Left lung (tissue), 4 donors: ENCODE measurements at regions not wholly inside any gene's neighbourhood (a gene's known extent, or its start where the extent isn't known, plus 50 kb on each side); places are given as distances from the start of the nearest gene placed in this dataset.

ENCODE experiments used
- ATAC-seq: fragments of 200-7000 bp; cut with Tn5 transposase; one replicate; pipeline ENCODE4 v1.9.1; 2020; ENCODE audit warnings: moderate library complexity
- DNase-seq, 4 donors: peaks; one replicate each; pipeline ENCODE4 v3.0.0-alpha.2; 2013 to 2020
- H3K27ac ChIP-seq, 2 donors: fragments of 200-600 bp; sonication (generic) in 1 of 2; one replicate each; pipeline versions ENCODE4 v1.5.0 to v1.8.0; 2020 to 2021
- H3K27me3 ChIP-seq, 2 donors: fragments of 200-600 bp; sonication (generic) in 1 of 2; one replicate each; pipeline versions ENCODE4 v1.5.0 to v1.8.0; 2020 to 2021
- H3K36me3 ChIP-seq, 2 donors: fragments of 200-600 bp; sonication (generic) in 1 of 2; one replicate each; pipeline versions ENCODE4 v1.5.0 to v1.8.0; 2020 to 2021
- H3K4me1 ChIP-seq, 2 donors: fragments of 200-600 bp; one replicate each; pipeline ENCODE4 v1.8.0; 2021
- H3K4me3 ChIP-seq, 2 donors: fragments of 200-600 bp; sonication (generic) in 1 of 2; one replicate each; pipeline versions ENCODE4 v1.5.0 to v1.8.0; 2020 to 2021; ENCODE audit warnings: mild to moderate bottlenecking in 1 of 2
- H3K9me3 ChIP-seq, 2 donors: fragments of 200-600 bp; sonication (generic) in 1 of 2; one replicate each; pipeline versions ENCODE4 v1.5.0 to v1.8.0; 2020 to 2021
- CTCF ChIP-seq, 2 donors: fragments of 200-600 bp; sonication (generic) in 1 of 2; IDR thresholded peaks; one replicate each; pipeline versions ENCODE4 v1.5.0 to v1.8.0; 2021; ENCODE audit warnings: antibody characterized with exemption in 2 of 2
- intact Hi-C, 2 donors: fragments of 100-400 bp; cut with DNase I; formaldehyde crosslinking; loops; one replicate each; pipeline versions ENCODE4 v1.11.2 to v1.14.2; 2022
- donor health status: DM: no; HTN: yes; CAD: no.
- donor health status: DM: no; HTN: no; CAD: no.

DNA sequence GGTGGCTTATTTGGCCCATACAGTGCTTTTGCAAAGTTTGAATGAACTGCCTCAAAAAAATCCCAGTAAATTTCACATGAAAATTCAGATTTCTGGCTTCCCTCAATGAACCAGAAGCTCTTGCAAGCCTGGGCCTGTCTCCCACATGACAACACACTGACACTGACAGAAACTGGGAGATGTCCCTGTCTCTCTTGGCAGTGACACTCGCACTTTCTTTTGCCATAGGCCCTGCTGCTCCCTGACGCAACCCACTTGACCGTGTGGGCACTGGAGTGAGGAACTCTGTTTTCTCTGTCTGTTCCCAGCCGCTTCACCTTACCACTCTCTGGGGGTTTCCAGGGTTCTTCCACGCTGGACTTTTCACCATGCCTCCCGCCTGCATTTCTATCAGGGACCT, 524.5 kb downstream of the SHQ1 start:
- H3K9me3 ChIP-seq: no peaks in the 10 kb centered on the region
- no peak overlapping the region for H3K27ac ChIP-seq
- intact Hi-C loops: no loop called here
- DNase-seq (no peak), ATAC-seq (no peak)
- H3K4me1 ChIP-seq: no peaks in the 10 kb centered on the region
- H3K4me3 ChIP-seq: no peak overlapping the region
- H3K36me3 ChIP-seq: no peaks in the 10 kb centered on the region
- no peaks in the 10 kb centered on the region for H3K27me3 ChIP-seq
- no peak for TF ChIP-seq CTCF (IDR thresholded peaks at IDR 0.05)

GRCh38 chr3:72322264-72322976, 525.8 kb downstream of the SHQ1 start:
- H3K9me3 ChIP-seq: no peaks in the 10 kb centered on the region
- H3K27ac ChIP-seq: no peak overlapping the region
- no peaks in the 10 kb centered on the region for H3K27me3 ChIP-seq
- ATAC-seq (no peak), DNase-seq (no peak)
- no peaks in the 10 kb centered on the region for H3K4me1 ChIP-seq
- no peak for TF ChIP-seq CTCF (IDR thresholded peaks at IDR 0.05)
- H3K36me3 ChIP-seq: no peaks in the 10 kb centered on the region
- no peak overlapping the region for H3K4me3 ChIP-seq
- intact Hi-C loops: no loop called here

DNA sequence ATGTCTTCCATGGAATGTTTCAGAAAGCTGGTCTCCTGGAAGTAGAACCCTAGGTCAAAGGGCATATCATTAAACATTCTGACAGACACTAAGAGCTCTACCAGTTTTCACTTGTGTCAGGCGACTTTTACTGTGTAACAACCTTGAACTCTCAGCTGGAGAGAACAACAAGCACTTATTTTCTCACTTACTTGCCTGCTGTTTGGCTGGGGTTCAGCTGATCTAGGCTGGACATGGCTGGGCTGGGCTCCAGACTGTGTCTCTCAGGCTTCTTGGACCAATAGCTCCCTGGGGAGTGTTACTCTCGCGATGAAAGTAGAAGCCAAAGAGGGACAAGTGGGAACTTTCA, 527.3 kb downstream of the SHQ1 start:
- Histone ChIP-seq H3K9me3 (no peaks in the 10 kb centered on the region), H3K27ac (no peak overlapping the region), H3K36me3 (no peaks in the 10 kb centered on the region), H3K27me3 (no peaks in the 10 kb centered on the region), H3K4me3 (no peak overlapping the region), H3K4me1 (no peaks in the 10 kb centered on the region)
- ATAC-seq (no peak), DNase-seq (peak in 1 of 4 donors; percentile 67)
- TF ChIP-seq CTCF (IDR thresholded peaks at IDR 0.05): no peak
- intact Hi-C loops: no loop called here

DNA sequence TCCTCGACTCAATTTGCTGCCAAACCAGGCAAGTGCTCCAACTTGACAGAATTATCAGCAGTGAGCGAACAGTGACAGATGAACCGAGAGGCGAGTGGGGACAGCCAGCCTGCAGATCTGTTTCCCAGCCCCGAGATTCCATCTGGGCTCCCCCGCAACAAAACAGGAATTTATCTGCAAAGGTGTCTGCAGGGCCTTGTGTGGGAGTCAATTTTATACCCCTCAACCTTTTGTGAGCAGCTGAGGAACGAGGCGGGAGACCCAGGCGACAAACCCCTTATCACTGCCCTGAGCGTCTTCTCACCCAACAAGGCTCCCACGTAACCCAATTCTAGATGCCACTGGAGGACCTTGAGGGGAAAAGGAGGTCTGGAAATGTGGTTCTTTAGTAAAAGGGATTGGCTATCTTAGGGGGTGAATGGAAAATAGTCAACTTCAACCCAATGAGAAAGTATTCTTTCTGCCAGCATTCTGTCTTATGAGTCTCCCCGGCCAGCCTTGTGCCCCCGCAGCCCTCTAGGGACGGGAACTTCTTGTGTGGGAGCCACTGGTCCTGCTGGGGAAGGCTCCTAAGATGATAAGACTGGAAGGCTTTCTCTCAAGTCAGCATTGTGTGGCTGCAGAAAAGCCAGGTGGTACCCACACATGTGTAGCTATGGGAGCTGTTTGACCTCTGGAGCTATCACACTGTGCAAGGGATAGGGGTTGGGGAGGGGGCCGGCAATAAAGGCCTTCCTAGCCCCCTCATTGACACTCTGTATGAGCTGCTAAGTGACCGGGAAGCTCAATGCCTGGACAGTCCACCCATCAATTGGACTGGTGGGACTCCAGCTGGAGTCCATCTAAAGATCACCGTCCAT, 527.9 kb downstream of the SHQ1 start:
- ATAC-seq (no peak), DNase-seq (no peak)
- Histone ChIP-seq H3K9me3 (no peaks in the 10 kb centered on the region), H3K4me3 (no peak overlapping the region), H3K36me3 (no peaks in the 10 kb centered on the region), H3K27me3 (no peaks in the 10 kb centered on the region), H3K4me1 (no peaks in the 10 kb centered on the region), H3K27ac (no peak overlapping the region)
- intact Hi-C loops: no loop called here
- no peak for TF ChIP-seq CTCF (IDR thresholded peaks at IDR 0.05)
